LNCAP (cell line): ENCODE measurements at regions not wholly inside any gene's neighbourhood (a gene's known extent, or its start where the extent isn't known, plus 50 kb on each side); places are given as distances from the start of the nearest gene placed in this dataset.
A peak's percentile ranks its signal among the peaks of the same experiment; 100 is the strongest.

ENCODE experiments used
- CTCF ChIP-seq: fragments of 450-650 bp; IDR thresholded peaks from 2 replicates; pipeline ENCODE4 v1.5.1; 2017; ENCODE audit warnings: mild to moderate bottlenecking

- no peak for TF ChIP-seq CTCF
Observed at GRCh38 chr6:100135977-100136376, 142.0 kb upstream of the MCHR2 start.

DNA sequence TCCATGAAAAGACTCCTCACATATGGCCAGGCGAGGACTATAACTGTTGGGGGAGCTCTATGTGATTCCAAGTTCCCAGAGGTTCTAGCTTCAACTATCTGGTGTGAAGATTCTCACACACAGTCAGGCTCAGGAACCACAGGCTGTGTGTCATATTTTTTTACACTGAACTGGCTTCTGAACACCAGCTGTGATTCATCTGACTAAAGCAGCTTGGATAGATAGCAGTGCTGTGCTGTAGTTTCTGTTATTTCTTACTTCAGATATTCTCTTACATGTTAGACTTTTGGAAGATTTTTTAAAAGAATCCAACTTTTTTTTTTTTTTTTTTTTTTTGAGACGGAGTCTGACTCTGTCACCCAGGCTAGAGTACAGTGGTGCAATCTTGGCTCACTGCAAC lies 140.7 kb upstream of the MCHR2 start:
- no peak for TF ChIP-seq CTCF

GRCh38 chr6:100134297-100134696 lies 140.3 kb upstream of the MCHR2 start:
- no peak for TF ChIP-seq CTCF

- TF ChIP-seq CTCF: no peak
Observed at GRCh38 chr6:100132005-100132404, 138.0 kb upstream of the MCHR2 start.

GRCh38 chr6:100130630-100131029 lies 136.6 kb upstream of the MCHR2 start:
- TF ChIP-seq CTCF: no peak

DNA sequence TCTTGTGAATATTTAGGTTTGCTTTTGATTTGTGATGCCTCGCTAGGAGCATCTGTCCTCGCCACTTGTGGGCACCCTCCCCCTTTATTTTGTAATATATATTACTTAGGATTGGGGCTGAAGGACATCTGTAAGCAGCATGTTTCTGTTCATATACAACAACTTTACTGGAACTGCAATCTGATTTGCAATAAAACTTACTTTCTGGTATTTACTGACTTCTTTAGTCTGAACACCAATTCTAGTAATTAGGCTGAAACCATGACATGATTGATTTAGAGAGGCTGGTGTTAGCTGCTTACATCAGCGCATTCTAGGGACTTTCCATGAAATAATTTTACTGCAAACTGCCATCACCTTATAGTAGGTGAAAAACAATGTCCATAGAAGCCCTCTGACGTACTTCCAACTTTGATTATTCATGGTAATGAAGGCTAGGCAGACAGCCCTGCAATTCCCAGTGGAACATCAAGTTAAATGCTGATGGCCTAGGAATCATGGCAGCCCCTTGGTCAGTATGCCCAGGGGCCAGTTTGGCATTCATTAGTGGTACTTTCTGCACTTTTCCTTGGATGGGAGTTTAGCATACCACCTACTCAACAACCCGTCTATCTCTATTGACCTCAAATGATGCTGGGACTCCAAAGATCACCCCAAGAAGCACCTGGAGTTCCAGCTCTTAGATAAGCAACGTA lies 132.9 kb upstream of the MCHR2 start:
- TF ChIP-seq CTCF: 0 out of 2 replicates have a peak, but pooled peaks have one; percentile 18

DNA sequence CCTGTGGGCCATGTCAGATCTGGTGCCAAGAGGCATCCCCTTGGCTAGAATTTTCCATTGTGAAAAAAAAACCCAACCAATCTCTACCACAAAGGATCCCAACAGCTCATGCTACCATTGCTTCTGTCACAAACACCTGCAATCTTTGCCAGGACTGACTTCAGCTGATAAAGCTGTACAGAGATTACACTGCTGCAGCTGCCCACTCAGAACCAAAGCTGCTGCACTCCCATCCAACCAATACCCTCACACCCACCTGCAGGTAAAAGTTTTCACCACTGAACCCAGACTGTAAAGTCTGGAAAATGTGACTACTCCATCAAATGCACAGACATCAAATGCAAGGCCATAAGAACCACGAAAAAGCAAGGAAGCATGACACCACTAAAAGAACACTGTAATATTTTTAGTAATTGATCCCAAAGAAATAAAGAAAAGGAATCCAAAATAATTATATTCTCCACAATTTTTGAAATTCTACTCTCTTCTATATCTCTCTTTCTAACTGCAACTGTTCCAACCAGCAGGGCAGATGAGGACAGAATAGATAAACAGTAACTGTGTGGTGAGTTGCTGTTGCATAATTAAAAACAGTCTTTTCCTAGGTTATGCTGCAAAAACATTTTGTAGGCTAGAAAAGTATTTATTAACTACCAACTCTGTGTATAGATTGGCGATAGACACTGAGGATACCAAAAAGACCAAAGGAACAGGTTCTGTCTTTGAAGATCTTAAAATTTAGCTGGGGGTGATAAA lies 128.0 kb upstream of the MCHR2 start:
- TF ChIP-seq CTCF: no peak
